Erythroblast (primary cell): ENCODE measurements at regions not wholly inside any gene's neighbourhood (a gene's known extent, or its start where the extent isn't known, plus 50 kb on each side); places are given as distances from the start of the nearest gene placed in this dataset.

Experiments
- GATA1 ChIP-seq: IDR thresholded peaks from 2 replicates; pipeline ENCODE4 v1.6.1; 2011; ENCODE audit warnings: low read depth, mild to moderate bottlenecking, control low read depth, low read length, moderate library complexity
- POLR2A ChIP-seq: IDR thresholded peaks from 2 replicates; pipeline ENCODE4 v1.6.1; 2011; ENCODE audit warnings: mild to moderate bottlenecking, low read length

DNA sequence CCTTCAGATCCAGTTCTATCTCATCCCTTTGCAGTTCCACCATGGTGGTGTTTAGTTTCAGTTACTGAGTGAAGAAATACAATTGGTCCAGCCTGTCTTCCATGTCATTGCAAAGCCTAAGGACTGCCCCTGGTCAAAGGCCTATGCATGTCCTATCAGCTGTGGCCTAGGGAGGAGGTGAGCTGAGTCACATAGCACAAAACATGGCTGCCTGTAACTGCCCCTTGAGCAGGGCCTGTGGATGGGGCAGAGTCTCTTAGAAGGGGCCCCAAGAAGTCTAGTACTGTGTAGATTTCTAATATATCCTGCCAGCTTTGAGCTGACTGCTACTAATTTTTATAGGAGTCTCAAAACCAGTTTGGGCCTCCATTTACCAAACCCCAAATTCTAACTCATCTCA lies 296.7 kb downstream of the FBXW7 start:
- TF ChIP-seq POLR2A (no peak), GATA1 (no peak)
